ENCODE measurements at regions not wholly inside any gene's neighbourhood (a gene's known extent, or its start where the extent isn't known, plus 50 kb on each side); places are given as distances from the start of the nearest gene placed in this dataset.

GRCh38 chr2:198376677-198377076, 572.3 kb downstream of the PLCL1 start:
- TF ChIP-seq EZH2 (IDR thresholded peaks at IDR 0.05): no peak
- no peak for TF ChIP-seq POLR2AphosphoS5 (IDR thresholded peaks at IDR 0.05; ENCODE audit: borderline replicate concordance, low read depth, low read length)
- TF ChIP-seq FOXP2 (optimal IDR thresholded peaks at IDR 0.05; ENCODE audit: control extremely low read depth, extremely low read length, insufficient read depth): no peak
